HEK293 (cell line): ENCODE measurements at regions not wholly inside any gene's neighbourhood (a gene's known extent, or its start where the extent isn't known, plus 50 kb on each side); places are given as distances from the start of the nearest gene placed in this dataset.

ENCODE experiments used
- AEBP2 ChIP-seq: fragments of 450-650 bp; formaldehyde crosslinking; IDR thresholded peaks from 2 replicates; pipeline ENCODE4 v1.5.1; 2016; ENCODE audit warnings: missing biosample characterization, missing genetic modification characterization, borderline replicate concordance
- BCL11A ChIP-seq: fragments of 450-650 bp; formaldehyde crosslinking; IDR thresholded peaks from 2 replicates; pipeline ENCODE4 v1.5.1; 2016; ENCODE audit warnings: low read depth, missing biosample characterization, missing genetic modification characterization
- CTCF ChIP-seq: fragments of 450-650 bp; formaldehyde crosslinking; IDR thresholded peaks from 2 replicates; pipeline ENCODE4 v1.5.1; 2016; ENCODE audit warnings: missing biosample characterization, missing genetic modification characterization
- EGR2 ChIP-seq: fragments of 450-650 bp; formaldehyde crosslinking; IDR thresholded peaks from 2 replicates; pipeline ENCODE4 v1.5.1; 2016; ENCODE audit warnings: low read depth, missing biosample characterization, missing genetic modification characterization
- ELK4 ChIP-seq: IDR thresholded peaks from 2 replicates; pipeline ENCODE4 v1.6.1; 2011; ENCODE audit warnings: mild to moderate bottlenecking, low read depth, low read length, borderline replicate concordance
- GFI1B ChIP-seq: fragments of 450-650 bp; formaldehyde crosslinking; IDR thresholded peaks from 2 replicates; pipeline ENCODE4 v1.5.1; 2016; ENCODE audit warnings: missing biosample characterization, missing genetic modification characterization
- GLI2 ChIP-seq: fragments of 450-650 bp; formaldehyde crosslinking; IDR thresholded peaks from 2 replicates; pipeline ENCODE4; 2017; ENCODE audit warnings: missing biosample characterization, missing genetic modification characterization, low read depth, borderline replicate concordance
- HOXA7 ChIP-seq: sonication (generic); formaldehyde crosslinking; IDR thresholded peaks from 2 replicates; pipeline ENCODE4 v1.8.1; 2022; ENCODE audit warnings: missing genetic modification reagents, borderline replicate concordance
- HOXC10 ChIP-seq: sonication (generic); formaldehyde crosslinking; IDR thresholded peaks from 2 replicates; pipeline ENCODE4 v1.8.1; 2023; ENCODE audit warnings: mild to moderate bottlenecking, missing genetic modification reagents
- PRDM1 ChIP-seq: fragments of 450-650 bp; formaldehyde crosslinking; IDR thresholded peaks from 2 replicates; pipeline ENCODE4; 2016; ENCODE audit warnings: missing biosample characterization, missing genetic modification characterization
- SALL2 ChIP-seq: fragments of 450-650 bp; formaldehyde crosslinking; IDR thresholded peaks from 2 replicates; pipeline ENCODE4 v1.5.0; 2017; ENCODE audit warnings: missing biosample characterization, mild to moderate bottlenecking, missing genetic modification characterization, borderline replicate concordance
- SETDB1 ChIP-seq: IDR thresholded peaks from one replicate; pipeline ENCODE4 v1.6.1; 2017; ENCODE audit warnings: mild to moderate bottlenecking, low read length, moderate library complexity, mixed read lengths; ENCODE audit not compliant: insufficient read length
- ZBTB1 ChIP-seq: fragments of 450-650 bp; formaldehyde crosslinking; IDR thresholded peaks from 2 replicates; pipeline ENCODE4 v1.5.1; 2016; ENCODE audit warnings: missing biosample characterization, missing genetic modification characterization
- ZBTB11 ChIP-seq: fragments of 450-650 bp; formaldehyde crosslinking; conservative IDR thresholded peaks from 2 replicates; pipeline ENCODE4 v1.5.1; 2016; ENCODE audit warnings: low read depth, missing biosample characterization, missing genetic modification characterization
- ZFHX2 ChIP-seq: fragments of 450-650 bp; formaldehyde crosslinking; conservative IDR thresholded peaks from 2 replicates; pipeline ENCODE4 v1.5.1; 2016; ENCODE audit warnings: missing biosample characterization, missing genetic modification characterization
- ZNF239 ChIP-seq: fragments of 450-650 bp; formaldehyde crosslinking; IDR thresholded peaks from 2 replicates; pipeline ENCODE4 v1.5.1; 2016; ENCODE audit warnings: missing biosample characterization, missing genetic modification characterization
- ZNF266 ChIP-seq: fragments of 450-650 bp; formaldehyde crosslinking; IDR thresholded peaks from 2 replicates; pipeline ENCODE4 v1.5.1; 2016; ENCODE audit warnings: missing biosample characterization, missing genetic modification characterization, low read depth
- ZNF280D ChIP-seq: fragments of 450-650 bp; formaldehyde crosslinking; IDR thresholded peaks from 2 replicates; pipeline ENCODE4 v1.5.1; 2016; ENCODE audit warnings: missing biosample characterization, missing genetic modification characterization
- ZNF292 ChIP-seq: fragments of 450-650 bp; formaldehyde crosslinking; IDR thresholded peaks from 2 replicates; pipeline ENCODE4 v1.5.1; 2016; ENCODE audit warnings: low read depth, missing biosample characterization, missing genetic modification characterization, borderline replicate concordance
- ZNF335 ChIP-seq: fragments of 450-650 bp; formaldehyde crosslinking; conservative IDR thresholded peaks from 2 replicates; pipeline ENCODE4 v1.5.1; 2016; ENCODE audit warnings: missing biosample characterization, missing genetic modification characterization
- ZNF561 ChIP-seq: fragments of 450-650 bp; IDR thresholded peaks from 2 replicates; pipeline ENCODE4 v1.5.1; 2018; ENCODE audit warnings: missing biosample characterization, missing genetic modification characterization, borderline replicate concordance
- ZNF621 ChIP-seq: fragments of 450-650 bp; formaldehyde crosslinking; IDR thresholded peaks from 2 replicates; pipeline ENCODE4 v1.5.1; 2017; ENCODE audit warnings: missing biosample characterization, missing genetic modification characterization
- ZNF624 ChIP-seq: fragments of 450-650 bp; formaldehyde crosslinking; IDR thresholded peaks from 2 replicates; pipeline ENCODE4 v1.5.1; 2017; ENCODE audit warnings: missing biosample characterization, missing genetic modification characterization
- ZNF629 ChIP-seq: fragments of 450-650 bp; formaldehyde crosslinking; IDR thresholded peaks from 2 replicates; pipeline ENCODE4 v1.5.1; 2017; ENCODE audit warnings: missing biosample characterization, missing genetic modification characterization
- ZNF76 ChIP-seq: fragments of 450-650 bp; formaldehyde crosslinking; IDR thresholded peaks from 2 replicates; pipeline ENCODE4; 2016; ENCODE audit warnings: low read depth, missing biosample characterization, missing genetic modification characterization, borderline replicate concordance
- ZNF777 ChIP-seq: fragments of 450-650 bp; formaldehyde crosslinking; IDR thresholded peaks from 2 replicates; pipeline ENCODE4 v1.5.1; 2017; ENCODE audit warnings: missing biosample characterization, missing genetic modification characterization, borderline replicate concordance
- ZNF791 ChIP-seq: fragments of 450-650 bp; formaldehyde crosslinking; IDR thresholded peaks from 2 replicates; pipeline ENCODE4 v1.5.1; 2016; ENCODE audit warnings: missing biosample characterization, missing genetic modification characterization
- ZSCAN18 ChIP-seq: fragments of 450-650 bp; formaldehyde crosslinking; IDR thresholded peaks from 2 replicates; pipeline ENCODE4 v1.5.1; 2016; ENCODE audit warnings: missing biosample characterization, missing genetic modification characterization

GRCh38 chr5:168086104-168086610, 205.3 kb upstream of the WWC1 start (continued):
- TF ChIP-seq ZBTB11 = peak; percentile 19; the same call in 1 of the 2 replicates
- TF ChIP-seq CTCF (tag by site-specific recombination) = peak; percentile 61
- TF ChIP-seq ZNF561 (tag by site-specific recombination) = peak; percentile 87; the same call in 1 of the 2 replicates
- no peak for TF ChIP-seq ZNF777 (tag by site-specific recombination)
- TF ChIP-seq ZNF292 = no peak
- no peak for TF ChIP-seq ZNF624 (tag by site-specific recombination)
- no peak for TF ChIP-seq HOXC10 (CRISPR knock-in tag)
- no peak for TF ChIP-seq ZSCAN18 (tag by site-specific recombination)
- TF ChIP-seq GFI1B (tag by site-specific recombination) = no peak
- no peak for TF ChIP-seq ZNF266 (tag by site-specific recombination)
- peak; percentile 36; the same call in 1 of the 2 replicates for TF ChIP-seq GLI2 (tag by site-specific recombination)
- TF ChIP-seq ZFHX2 = peak; percentile 51
- peak; percentile 77; the same call in 1 of the 2 replicates for TF ChIP-seq BCL11A
- TF ChIP-seq EGR2 (tag by site-specific recombination) = no peak
- no peak for TF ChIP-seq ZNF791 (tag by site-specific recombination)
- TF ChIP-seq ZNF629 (tag by site-specific recombination) = peak; percentile 78
- no peak for TF ChIP-seq ELK4
- no peak for TF ChIP-seq ZNF621 (tag by site-specific recombination)
- TF ChIP-seq AEBP2 (tag by site-specific recombination) = no peak
- TF ChIP-seq ZNF335 (tag by site-specific recombination) = peak; percentile 90
- 0 out of 2 replicates have a peak, but pooled peaks have one; percentile 12 for TF ChIP-seq ZBTB1 (tag by site-specific recombination)
- TF ChIP-seq SETDB1 = no peak
- no peak for TF ChIP-seq SALL2 (tag by site-specific recombination)
- TF ChIP-seq ZNF280D (tag by site-specific recombination) = no peak
- no peak for TF ChIP-seq ZNF76 (tag by site-specific recombination)
- TF ChIP-seq HOXA7 (CRISPR knock-in tag) = no peak
- no peak for TF ChIP-seq ZNF239
- no peak for TF ChIP-seq PRDM1 (tag by site-specific recombination)
